ENCODE measurements at regions not wholly inside any gene's neighbourhood (a gene's known extent, or its start where the extent isn't known, plus 50 kb on each side); places are given as distances from the start of the nearest gene placed in this dataset.

DNA sequence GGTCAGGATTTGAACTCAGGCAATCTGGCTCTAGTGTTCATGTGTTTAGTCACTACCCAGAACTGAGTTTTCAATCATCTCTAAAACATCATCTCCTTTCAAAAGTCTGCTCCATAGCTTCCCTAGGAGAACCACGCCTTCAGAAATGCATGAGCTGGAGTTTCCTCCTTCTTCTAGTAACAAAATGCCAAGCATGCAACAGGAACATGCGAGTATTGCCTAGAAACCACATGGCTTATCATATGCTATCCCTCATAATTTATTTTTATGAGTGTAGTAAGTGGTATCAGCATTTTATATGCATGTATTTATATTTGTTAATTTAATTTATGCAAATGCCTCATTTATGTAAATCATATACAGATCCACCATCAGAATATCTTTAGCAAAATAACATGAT, 170.9 kb downstream of the RAB11FIP2 start:
- Histone ChIP-seq H3K4me1 (no peaks in the 10 kb centered on the region), H3K9me3 (no peaks in the 10 kb centered on the region), H3K27me3 (no peaks in the 10 kb centered on the region), H3K27ac (no peak overlapping the region), H3K4me3 (no peak overlapping the region), H3K36me3 (no peaks in the 10 kb centered on the region)
- no peak for DNase-seq (ENCODE audit: low spot score)
- TF ChIP-seq, protein P1, sequence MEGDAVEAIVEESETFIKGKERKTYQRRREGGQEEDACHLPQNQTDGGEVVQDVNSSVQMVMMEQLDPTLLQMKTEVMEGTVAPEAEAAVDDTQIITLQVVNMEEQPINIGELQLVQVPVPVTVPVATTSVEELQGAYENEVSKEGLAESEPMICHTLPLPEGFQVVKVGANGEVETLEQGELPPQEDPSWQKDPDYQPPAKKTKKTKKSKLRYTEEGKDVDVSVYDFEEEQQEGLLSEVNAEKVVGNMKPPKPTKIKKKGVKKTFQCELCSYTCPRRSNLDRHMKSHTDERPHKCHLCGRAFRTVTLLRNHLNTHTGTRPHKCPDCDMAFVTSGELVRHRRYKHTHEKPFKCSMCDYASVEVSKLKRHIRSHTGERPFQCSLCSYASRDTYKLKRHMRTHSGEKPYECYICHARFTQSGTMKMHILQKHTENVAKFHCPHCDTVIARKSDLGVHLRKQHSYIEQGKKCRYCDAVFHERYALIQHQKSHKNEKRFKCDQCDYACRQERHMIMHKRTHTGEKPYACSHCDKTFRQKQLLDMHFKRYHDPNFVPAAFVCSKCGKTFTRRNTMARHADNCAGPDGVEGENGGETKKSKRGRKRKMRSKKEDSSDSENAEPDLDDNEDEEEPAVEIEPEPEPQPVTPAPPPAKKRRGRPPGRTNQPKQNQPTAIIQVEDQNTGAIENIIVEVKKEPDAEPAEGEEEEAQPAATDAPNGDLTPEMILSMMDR (IDR thresholded peaks at IDR 0.05) = no peak

DNA sequence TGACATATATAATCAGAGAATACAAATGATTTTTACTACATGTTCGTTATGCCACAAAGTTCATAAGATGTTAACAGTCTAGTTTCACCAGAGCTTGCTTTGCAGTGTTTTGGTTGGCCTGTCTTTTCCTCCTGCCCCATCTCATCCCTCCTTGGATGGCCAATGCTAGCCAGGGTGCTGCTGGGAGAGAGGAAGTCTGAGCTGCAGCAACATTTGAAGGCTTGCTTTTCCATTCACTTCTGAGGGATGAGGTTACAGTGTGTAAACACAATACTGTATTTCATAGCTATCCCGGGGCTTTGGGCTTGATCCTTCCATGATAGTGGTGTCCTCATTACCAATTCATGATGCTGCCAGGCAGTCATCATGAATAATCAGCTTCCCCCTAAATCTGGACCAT, 170.5 kb downstream of the RAB11FIP2 start:
- TF ChIP-seq, protein P1 (IDR thresholded peaks at IDR 0.05) = no peak
- H3K4me3 ChIP-seq = no peak overlapping the region
- no peaks in the 10 kb centered on the region for H3K4me1 ChIP-seq
- H3K9me3 ChIP-seq = no peaks in the 10 kb centered on the region
- H3K27me3 ChIP-seq = no peaks in the 10 kb centered on the region
- DNase-seq (ENCODE audit: low spot score) = no peak
- H3K27ac ChIP-seq = no peak overlapping the region
- H3K36me3 ChIP-seq = no peaks in the 10 kb centered on the region

DNA sequence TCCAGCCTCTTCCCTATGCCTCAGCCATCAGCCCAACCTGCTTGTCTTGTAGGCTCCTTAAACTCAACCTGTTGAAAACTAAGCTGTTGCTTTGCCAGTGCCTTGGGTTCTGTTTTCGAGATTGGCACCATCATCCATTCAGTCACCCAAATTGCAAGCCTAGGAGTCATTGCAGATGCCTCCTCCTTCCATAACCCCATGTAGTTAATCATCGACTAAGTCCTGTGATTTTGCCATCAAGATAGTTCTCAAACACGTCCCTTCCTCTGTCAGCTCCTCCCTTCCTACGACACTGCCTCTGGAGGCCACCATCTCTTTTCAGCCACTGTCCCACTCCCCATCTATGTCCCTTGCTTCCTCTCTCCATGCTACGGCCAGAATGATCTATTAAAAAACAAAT, 168.1 kb downstream of the RAB11FIP2 start:
- Histone ChIP-seq H3K4me3 (no peak overlapping the region), H3K27ac (no peak overlapping the region), H3K36me3 (no peaks in the 10 kb centered on the region), H3K9me3 (no peaks in the 10 kb centered on the region), H3K4me1 (no peaks in the 10 kb centered on the region), H3K27me3 (no peaks in the 10 kb centered on the region)
- no peak for DNase-seq (ENCODE audit: low spot score)
- TF ChIP-seq, protein P1 (IDR thresholded peaks at IDR 0.05) = no peak

DNA sequence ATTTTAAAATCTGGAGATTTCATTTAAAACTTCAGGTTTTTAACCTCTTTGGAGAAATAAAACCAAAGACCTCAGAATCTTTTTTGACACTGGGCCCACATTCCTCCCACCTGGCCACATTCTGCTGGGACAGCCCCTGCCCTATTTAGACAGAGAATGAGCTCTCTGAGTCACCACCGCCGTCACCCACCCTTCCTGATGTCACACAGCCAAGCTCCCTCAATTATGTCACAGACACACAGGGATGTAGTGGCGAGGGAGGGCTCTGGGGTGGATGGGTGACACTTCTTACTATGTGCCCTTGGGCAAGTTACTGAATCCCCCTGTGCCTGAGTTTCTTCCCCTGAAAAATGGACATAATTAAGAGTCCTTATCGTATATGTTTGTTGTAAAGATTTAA, 162.6 kb downstream of the RAB11FIP2 start:
- no peaks in the 10 kb centered on the region for H3K27me3 ChIP-seq
- H3K36me3 ChIP-seq = no peaks in the 10 kb centered on the region
- DNase-seq (ENCODE audit: low spot score) = no peak
- H3K9me3 ChIP-seq = no peaks in the 10 kb centered on the region
- TF ChIP-seq, protein P1 (IDR thresholded peaks at IDR 0.05) = no peak
- no peaks in the 10 kb centered on the region for H3K4me1 ChIP-seq
- no peak overlapping the region for H3K27ac ChIP-seq
- no peak overlapping the region for H3K4me3 ChIP-seq

DNA sequence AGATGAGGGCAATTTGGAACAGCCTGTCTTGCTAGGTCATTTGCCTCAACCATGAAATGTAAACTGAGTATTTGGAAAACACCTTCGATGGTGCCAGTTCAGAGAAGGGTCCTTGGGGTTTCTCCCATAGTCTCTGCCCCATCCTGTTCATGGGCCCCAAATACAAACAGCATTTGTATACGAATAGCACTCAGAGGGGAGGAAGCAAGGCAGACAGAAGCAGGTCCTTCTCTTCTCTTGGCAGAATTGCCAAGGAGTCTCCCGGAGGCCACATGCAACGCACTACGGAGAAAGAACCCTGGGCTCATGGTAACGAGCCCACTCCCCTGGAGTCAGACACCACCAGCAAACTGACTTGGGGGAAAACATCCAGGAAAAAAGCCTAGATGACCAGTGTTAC, 162.1 kb downstream of the RAB11FIP2 start:
- DNase-seq (ENCODE audit: low spot score) = no peak
- Histone ChIP-seq H3K36me3 (no peaks in the 10 kb centered on the region), H3K9me3 (no peaks in the 10 kb centered on the region), H3K4me1 (no peaks in the 10 kb centered on the region), H3K4me3 (no peak overlapping the region), H3K27me3 (no peaks in the 10 kb centered on the region), H3K27ac (no peak overlapping the region)
- TF ChIP-seq, protein P1 (IDR thresholded peaks at IDR 0.05) = no peak

DNA sequence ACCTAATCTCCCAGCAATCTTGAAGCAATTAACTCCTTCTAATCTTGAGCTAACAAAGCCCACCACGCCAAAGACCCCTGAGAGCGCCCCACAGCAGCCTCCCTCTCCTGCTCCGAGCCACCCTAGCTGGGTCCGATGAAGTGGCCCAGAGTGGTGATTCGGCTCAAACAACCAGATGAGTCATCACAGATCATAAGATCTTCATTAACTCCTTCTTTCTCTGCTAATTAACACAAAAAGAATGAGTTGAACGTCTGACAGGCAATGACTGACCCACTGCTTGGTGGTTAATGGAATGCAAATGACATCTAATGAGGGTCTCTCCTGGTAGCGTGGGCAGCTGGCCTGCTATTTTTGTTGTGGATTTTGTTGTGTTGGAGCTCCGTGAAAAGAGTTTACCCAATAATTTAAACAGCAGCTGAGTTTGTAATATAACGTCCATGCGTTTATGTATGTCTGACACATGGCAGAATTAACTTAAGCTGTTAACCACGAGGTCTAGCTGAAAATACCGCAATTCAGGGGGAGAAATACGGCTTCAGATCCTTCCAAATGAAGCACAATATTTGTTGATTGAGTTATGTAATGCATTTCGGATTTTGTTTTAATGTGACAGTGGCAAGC, 161.4 kb downstream of the RAB11FIP2 start:
- H3K27me3 ChIP-seq = no peaks in the 10 kb centered on the region
- H3K4me3 ChIP-seq = no peak overlapping the region
- no peaks in the 10 kb centered on the region for H3K9me3 ChIP-seq
- no peaks in the 10 kb centered on the region for H3K36me3 ChIP-seq
- no peak overlapping the region for H3K27ac ChIP-seq
- TF ChIP-seq, protein P1 (IDR thresholded peaks at IDR 0.05) = no peak
- no peaks in the 10 kb centered on the region for H3K4me1 ChIP-seq
- no peak for DNase-seq (ENCODE audit: low spot score)

All from right atrium auricular region (tissue), 2 donors.